HG03575 (cell line): ENCODE measurements at regions not wholly inside any gene's neighbourhood (a gene's known extent, or its start where the extent isn't known, plus 50 kb on each side); places are given as distances from the start of the nearest gene placed in this dataset.
"Not testable (repeated sequence)": the region's sequence is repeated elsewhere in the genome, so short reads cannot be mapped to it uniquely, and the experiment has no call there.

ENCODE experiments used
- ATAC-seq: cut with Tn5 transposase; IDR thresholded peaks from one replicate; pipeline ENCODE4 v1.9.1; 2021; ENCODE audit not compliant: unreplicated experiment, insufficient number of reproducible peaks, low FRiP score; ENCODE audit errors: extremely low read depth

- ATAC-seq, result no peak
Observed at GRCh38 chr2:160550048-160550447, 56.4 kb upstream of the RBMS1 start.

- ATAC-seq, result no peak
Observed at GRCh38 chr2:160551259-160551658, 57.7 kb upstream of the RBMS1 start.

DNA sequence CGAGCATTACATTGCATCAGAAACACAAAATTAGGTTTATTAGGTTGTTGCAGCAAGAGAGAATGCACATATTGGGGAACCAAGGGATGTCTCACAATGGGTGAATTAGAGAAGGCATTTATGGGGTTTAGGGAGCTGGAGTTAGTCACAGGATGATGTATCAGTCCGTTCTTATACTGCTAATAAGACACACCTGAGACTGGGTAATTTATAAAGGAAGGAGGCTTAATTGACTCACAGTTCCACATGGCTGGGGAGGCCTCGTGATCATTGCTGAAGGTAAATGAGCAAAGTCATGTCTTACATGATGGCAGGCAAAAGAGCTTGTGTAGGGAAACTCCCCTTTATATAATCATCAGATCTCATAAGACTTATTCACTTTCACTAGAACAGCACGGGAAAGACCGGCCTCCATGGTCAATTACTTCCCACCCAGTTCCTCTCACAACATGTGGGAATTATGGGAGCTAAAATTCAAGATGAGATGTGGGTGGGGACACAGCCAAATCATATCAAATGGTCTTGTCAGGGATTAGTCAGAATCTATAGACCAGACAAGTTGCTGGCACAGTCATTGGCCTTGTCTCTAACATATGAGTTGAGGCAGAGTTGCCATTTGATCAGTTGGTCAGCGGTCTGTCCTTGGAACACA, 61.9 kb upstream of the RBMS1 start:
- no peak for ATAC-seq

- ATAC-seq, result no peak
Observed at GRCh38 chr2:160557903-160558302, 64.3 kb upstream of the RBMS1 start.

GRCh38 chr2:160558531-160558930, 64.9 kb upstream of the RBMS1 start:
- no peak for ATAC-seq

- no peak for ATAC-seq
Observed at GRCh38 chr2:160561551-160562295, 68.1 kb upstream of the RBMS1 start.

DNA sequence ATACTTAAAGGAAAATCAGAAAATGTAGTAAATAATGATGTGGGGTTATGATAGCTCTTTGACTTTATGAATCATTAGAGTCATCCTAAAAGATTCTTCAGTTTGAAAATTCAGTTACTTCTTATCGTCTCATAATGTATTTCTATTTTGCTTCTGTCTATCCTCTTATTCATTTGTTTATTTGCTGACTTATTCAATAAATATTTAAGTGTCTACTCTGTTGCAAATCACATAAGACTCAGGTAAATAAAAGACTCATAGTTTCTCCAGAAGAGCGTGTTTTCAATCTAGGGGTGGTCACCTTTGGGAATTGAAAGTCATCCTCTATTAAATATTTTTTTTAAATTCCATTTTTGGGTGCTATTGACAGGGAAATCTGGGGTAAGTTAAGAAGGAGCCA, 69.1 kb upstream of the RBMS1 start:
- no peak for ATAC-seq

DNA sequence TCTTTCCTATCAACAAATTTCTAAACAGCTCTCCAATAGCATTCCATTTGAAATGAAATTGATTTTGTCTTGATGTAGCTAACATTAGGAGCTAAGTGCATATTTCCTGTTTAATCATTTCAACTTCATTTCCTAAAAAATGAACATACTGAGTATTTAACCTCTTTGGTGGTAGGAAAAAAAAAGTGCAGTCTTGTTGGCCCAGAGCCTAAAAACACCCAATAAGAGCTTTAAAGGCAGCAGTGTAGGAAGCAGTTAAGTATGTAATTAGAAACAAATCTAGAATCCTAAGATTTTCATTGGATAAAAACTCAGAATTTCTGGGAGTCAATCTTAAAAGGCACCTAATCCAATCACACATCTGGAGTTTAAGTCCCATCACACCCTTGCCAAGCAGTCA, 71.0 kb upstream of the RBMS1 start:
- no peak for ATAC-seq

GRCh38 chr2:160565099-160565845, 71.7 kb upstream of the RBMS1 start:
- ATAC-seq, result no peak

- ATAC-seq, result no peak
Observed at GRCh38 chr2:160566717-160567116, 73.1 kb upstream of the RBMS1 start.

- no peak for ATAC-seq
Observed at GRCh38 chr2:160568856-160569255, 75.2 kb upstream of the RBMS1 start.

DNA sequence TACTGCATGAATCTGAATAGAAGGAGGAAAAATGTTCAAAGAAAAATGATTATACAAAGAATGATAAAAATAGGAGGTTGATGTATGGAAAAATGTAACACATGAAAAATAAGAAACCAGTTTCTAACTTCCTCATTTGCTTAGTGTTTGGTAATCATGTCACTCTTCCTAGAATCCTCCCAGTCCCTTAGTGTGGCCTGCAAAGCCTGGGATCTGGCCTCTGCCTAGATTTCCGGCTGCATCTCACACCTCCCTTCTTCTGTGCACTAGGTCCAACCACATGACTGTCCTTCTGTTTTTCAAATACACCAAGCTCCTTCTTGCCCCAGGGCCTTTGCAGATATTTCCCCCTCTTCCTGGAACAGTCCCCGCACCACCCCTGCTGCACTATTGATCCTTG, 76.8 kb upstream of the RBMS1 start:
- ATAC-seq, result no peak

DNA sequence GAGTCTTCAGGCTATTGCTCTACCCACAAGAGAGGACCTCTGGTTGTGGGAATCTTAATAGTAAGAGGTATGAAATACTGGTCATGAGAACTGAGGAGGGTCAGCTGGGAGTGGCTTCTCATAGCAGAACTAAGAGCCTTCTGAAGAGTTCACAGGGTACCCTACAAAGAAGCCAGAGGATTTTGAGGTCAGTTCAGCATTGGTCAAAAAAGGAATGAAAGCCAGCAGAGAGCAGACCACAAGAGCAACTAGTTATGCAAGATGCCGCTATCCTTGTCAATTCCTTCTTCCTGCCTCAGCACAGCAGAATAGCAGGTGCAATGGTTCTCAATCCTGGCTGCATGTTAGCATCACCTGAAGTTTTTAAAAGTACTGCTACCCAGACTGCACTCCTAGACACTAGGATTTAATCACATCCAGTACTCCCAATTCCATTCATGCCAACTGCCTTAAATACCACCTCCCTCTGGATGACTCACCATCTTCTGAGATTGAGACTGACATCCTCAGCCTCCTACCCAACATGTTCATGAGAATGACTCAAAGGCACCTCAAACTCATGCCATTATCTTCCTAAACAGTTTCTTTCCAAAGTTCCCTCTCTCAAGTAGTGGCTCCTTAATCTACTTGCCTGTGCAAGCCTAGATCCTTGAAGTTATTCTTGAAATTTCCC, 81.0 kb upstream of the RBMS1 start:
- ATAC-seq, result no peak

DNA sequence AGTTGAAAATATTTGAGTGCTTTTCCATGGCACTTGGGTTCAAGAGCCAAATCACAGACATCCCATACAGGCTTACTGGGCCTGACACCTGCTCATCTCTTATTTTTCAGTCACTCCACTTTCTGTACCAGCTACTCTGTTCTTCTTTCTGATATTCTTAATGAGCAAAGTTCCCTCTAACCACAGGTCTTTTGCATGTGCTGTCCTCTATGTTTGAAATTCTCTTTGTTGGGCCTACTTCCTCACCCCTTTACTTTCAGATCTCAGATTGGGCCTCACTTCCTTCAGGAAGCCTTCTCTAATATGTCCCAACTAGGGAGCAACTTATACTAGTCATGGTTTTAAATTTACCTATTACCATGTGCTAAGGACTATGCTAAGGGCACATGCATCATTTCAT, 81.8 kb upstream of the RBMS1 start:
- ATAC-seq, result no peak

- ATAC-seq, result no peak
Observed at GRCh38 chr2:160576054-160576499, 82.5 kb upstream of the RBMS1 start.

GRCh38 chr2:160577081-160577480, 83.5 kb upstream of the RBMS1 start:
- not testable (repeated sequence) for ATAC-seq

DNA sequence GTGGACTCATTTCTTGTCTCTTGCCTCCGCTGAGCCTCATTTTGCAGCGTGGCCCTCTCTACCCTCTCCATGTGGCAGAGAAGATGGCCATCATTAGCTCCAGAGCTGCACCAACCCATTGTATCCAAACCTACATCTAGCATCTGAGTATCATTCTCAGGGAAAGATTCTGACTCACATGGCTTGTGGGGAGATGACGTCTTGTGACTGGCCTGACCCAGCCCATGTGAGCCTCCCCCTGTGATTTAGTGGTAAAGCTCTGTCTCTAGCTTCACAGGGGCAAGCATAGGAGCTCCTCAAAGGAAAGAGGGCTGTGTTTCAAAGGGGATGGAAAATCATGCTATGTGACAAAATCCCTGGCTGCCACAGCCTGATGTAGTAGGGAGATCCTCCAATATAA, 87.4 kb upstream of the RBMS1 start:
- no peak for ATAC-seq

DNA sequence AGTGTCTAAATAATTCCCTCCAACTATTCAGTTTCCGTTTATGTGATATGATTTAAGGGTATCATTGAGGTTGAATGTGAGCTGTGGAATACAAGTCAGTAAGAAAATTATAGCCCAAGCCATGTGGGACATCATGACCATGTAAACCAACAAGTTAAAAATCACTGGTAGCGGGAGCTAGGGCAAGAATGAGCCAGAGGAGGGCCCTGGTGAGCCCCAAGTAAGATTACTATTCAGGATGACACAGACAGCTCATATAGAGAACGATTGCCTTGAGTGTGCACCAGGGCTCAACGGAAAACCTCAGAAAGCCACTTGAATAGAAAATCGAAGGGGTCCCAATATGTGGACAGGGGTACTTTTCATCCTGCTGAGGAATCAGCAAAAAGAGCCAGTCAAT, 87.8 kb upstream of the RBMS1 start:
- no peak for ATAC-seq

DNA sequence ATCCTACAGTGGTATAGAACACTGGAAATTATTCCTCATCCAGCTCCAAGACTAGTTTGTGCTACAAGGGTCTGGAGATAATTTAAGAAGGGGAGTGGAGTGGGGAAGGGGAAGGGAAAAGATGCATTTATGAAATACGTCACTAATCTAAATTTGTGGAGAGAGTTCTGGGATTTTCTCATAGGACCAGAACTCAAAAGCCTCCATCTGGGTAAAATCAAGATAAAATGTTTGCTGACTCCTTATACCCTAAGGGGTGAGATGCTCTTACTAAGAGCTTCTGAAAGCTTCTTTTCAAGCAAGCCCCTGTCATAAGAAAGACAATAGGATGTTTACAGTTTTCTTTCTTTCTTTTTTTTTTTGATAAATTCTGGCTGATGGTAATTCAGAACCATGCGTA, 88.5 kb upstream of the RBMS1 start:
- ATAC-seq, result no peak
